Neural crest cell (in vitro differentiated cells): ENCODE measurements at regions not wholly inside any gene's neighbourhood (a gene's known extent, or its start where the extent isn't known, plus 50 kb on each side); places are given as distances from the start of the nearest gene placed in this dataset.
"Not testable (repeated sequence)": the region's sequence is repeated elsewhere in the genome, so short reads cannot be mapped to it uniquely, and the experiment has no call there.

Experiments used
- DNase-seq: peaks from one replicate; pipeline ENCODE4 v3.0.0; 2021; ENCODE audit warnings: low read depth, mixed read lengths, low spot score
- H3K27ac Mint-ChIP-seq: one replicate; pipeline ENCODE4 v1.8.0; 2021; ENCODE audit warnings: mild to moderate bottlenecking, mixed read lengths; ENCODE audit not compliant: unreplicated experiment
- H3K27me3 Mint-ChIP-seq: 2 replicates; pipeline ENCODE4 v1.8.0; 2021; ENCODE audit warnings: low read depth, mild to moderate bottlenecking, mixed read lengths
- H3K36me3 Mint-ChIP-seq: 2 replicates; pipeline ENCODE4 v1.8.0; 2021; ENCODE audit warnings: low read depth, mild to moderate bottlenecking, mixed read lengths
- H3K4me1 Mint-ChIP-seq: 2 replicates; pipeline ENCODE4 v1.8.0; 2021; ENCODE audit warnings: mixed read lengths
- H3K4me3 Mint-ChIP-seq: one replicate; pipeline ENCODE4 v1.8.0; 2021; ENCODE audit warnings: mild to moderate bottlenecking, mixed read lengths
- H3K9me3 Mint-ChIP-seq: 2 replicates; pipeline ENCODE4 v1.8.0; 2021; ENCODE audit warnings: mixed read lengths
- TF ChIP-seq, protein P1 (sequence below): fragments of 200-600 bp; sonication (generic); conservative IDR thresholded peaks from 2 replicates; pipeline ENCODE4 v1.5.0; 2021; ENCODE audit warnings: antibody characterized with exemption, mild to moderate bottlenecking

DNA sequence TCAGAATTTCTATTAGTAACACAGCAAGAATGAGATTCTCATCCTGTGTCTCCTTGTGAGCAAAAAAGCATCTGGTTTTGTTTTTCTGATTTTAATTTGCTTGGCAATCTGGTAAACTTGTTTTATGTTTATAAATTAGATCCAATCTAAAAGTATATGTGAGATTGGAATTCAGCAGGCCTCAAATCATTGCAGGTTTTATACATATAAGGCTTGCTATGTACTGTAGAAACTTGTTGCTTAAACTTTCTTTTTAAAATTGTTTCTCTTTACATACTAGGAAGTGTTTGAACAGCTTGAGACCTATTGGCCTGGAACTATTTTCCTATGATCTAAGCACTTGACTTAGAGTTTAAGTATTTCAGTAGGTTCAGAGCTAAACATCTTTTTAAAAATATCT, 1037.8 kb downstream of the NR2F1-AS1 start:
- Mint-ChIP-seq H3K27ac (no peak overlapping the region), H3K9me3 (no peaks in the 10 kb centered on the region), H3K4me3 (no peak overlapping the region)

DNA sequence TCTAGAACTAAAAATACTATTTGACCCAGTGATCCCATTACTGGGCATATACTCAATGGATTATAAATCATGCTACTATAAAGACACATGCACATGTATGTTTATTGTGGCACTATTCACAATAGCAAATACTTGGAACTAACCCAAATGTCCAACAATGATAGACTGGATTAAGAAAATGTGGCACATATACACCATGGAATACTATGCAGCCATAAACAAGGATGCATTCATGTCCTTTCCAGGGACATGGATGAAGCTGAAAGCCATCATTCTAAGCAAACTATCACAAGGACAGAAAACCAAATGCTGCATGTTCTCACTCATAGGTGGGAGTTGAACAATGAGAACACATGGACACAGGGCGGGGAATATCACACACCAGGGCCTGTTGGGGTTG, 1039.0 kb downstream of the NR2F1-AS1 start:
- not testable (repeated sequence) for H3K4me3 Mint-ChIP-seq

More for the DNA sequence above, 1037.8 kb downstream of the NR2F1-AS1 start:
- TF ChIP-seq, protein P1, sequence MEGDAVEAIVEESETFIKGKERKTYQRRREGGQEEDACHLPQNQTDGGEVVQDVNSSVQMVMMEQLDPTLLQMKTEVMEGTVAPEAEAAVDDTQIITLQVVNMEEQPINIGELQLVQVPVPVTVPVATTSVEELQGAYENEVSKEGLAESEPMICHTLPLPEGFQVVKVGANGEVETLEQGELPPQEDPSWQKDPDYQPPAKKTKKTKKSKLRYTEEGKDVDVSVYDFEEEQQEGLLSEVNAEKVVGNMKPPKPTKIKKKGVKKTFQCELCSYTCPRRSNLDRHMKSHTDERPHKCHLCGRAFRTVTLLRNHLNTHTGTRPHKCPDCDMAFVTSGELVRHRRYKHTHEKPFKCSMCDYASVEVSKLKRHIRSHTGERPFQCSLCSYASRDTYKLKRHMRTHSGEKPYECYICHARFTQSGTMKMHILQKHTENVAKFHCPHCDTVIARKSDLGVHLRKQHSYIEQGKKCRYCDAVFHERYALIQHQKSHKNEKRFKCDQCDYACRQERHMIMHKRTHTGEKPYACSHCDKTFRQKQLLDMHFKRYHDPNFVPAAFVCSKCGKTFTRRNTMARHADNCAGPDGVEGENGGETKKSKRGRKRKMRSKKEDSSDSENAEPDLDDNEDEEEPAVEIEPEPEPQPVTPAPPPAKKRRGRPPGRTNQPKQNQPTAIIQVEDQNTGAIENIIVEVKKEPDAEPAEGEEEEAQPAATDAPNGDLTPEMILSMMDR = no peak
- no peak for DNase-seq
- Mint-ChIP-seq H3K27me3 (no peaks in the 10 kb centered on the region), H3K4me1 (no peaks in the 10 kb centered on the region), H3K36me3 (no peaks in the 10 kb centered on the region)

DNA sequence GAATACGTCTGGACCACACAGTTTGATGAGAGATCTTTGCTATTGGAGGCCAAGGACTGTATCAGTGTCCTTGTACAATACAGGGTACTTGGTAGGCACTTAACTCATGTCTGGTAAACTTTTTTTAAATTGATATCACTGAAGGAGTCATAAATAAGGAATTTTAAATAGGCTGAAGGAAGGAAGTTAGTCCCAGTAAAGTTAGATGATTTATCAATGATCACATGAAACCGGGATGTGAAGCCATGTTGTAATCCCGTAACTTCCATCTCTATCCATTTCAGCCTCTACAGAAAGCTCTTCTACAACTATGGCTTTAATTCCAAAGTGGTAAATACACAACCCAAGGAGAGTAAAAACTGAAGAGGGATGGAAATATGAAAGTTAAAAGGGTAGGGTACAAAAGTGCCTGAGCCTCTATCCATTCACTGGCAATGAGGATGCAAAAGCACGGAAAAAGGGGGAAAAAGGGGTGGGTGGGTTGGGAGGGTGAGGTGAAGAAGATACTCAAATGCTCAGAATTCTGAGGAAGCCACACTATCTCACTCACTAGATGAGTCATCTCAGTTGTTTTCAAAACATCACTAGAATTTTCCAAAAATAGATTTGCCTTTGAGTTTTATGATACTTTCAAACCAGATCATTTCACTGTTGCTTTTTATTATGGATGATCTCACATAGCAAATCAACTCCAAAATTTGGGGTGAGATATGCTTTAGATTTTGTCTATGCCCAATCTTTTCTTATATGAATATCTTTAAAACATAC, 1053.5 kb downstream of the NR2F1-AS1 start:
- DNase-seq = no peak
- no peaks in the 10 kb centered on the region for H3K4me1 Mint-ChIP-seq

More for the DNA sequence above, 1039.0 kb downstream of the NR2F1-AS1 start:
- not testable (repeated sequence) for DNase-seq, H3K36me3 Mint-ChIP-seq, H3K9me3 Mint-ChIP-seq, H3K27me3 Mint-ChIP-seq, H3K4me1 Mint-ChIP-seq, H3K27ac Mint-ChIP-seq

DNA sequence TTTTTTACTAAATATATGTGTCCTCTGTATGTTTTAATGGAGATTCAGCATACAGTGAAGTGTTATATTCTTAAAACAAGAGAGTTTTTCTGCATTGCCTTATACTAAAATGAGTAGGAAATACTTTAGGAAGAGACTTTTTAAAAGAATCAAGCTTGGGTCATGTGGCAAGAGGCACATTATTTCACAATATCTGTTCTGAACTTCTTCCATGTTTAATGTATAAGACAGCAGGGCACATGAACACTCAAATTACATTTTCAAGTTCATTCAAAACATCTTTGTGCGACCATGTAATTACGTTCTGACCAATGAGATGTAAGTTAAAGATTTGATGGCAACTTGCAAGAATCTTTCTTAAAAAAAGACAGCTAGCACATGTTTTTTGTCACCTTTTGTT, 1055.9 kb downstream of the NR2F1-AS1 start:
- Mint-ChIP-seq H3K27ac (no peak overlapping the region), H3K9me3 (peaks cover 2% of the 10 kb centered on the region), H3K36me3 (peaks cover 3% of the 10 kb centered on the region), H3K4me3 (no peak overlapping the region), H3K4me1 (no peaks in the 10 kb centered on the region), H3K27me3 (no peaks in the 10 kb centered on the region)
- DNase-seq = no peak
- TF ChIP-seq, protein P1 = no peak

More for the DNA sequence above, 1053.5 kb downstream of the NR2F1-AS1 start:
- Mint-ChIP-seq H3K4me3 (no peak overlapping the region), H3K27me3 (no peaks in the 10 kb centered on the region), H3K9me3 (peaks cover 2% of the 10 kb centered on the region), H3K36me3 (no peaks in the 10 kb centered on the region), H3K27ac (no peak overlapping the region)
- TF ChIP-seq, protein P1 = no peak

DNA sequence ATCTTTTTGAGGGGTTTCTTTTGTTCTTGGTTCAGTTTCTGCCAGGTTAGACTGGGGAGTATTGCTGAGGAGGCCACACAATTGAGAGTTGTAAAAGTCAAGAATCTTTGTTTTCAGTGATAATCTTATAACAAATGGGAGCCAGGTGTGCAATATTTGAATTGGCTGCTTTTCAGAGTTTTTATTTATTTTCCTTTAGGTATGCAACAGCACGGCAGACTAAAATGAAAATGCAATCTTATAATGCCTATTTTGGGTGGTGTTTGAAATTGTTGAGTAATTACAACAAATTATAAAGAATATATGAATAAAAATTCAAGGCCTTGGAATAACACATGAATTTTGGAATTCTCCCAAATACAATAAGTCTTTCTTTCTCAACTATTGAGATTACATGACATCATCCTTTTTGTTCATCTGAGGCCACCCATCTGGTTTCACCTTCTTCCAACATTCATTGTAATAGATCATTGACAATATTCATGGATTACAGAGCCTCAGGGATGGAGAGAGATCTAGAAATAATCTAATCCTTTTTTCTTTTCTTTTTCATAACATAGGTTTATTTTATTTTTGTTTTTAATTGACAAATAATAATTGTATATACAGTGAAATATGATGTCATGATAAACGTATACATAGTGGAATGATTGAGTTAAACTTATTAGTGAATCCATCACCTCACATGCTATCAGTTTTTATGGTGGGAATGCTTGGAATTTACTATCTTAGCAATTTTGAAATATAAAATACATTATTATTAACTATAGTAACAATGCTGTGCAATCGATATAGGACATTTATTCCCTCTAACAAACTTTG, 1061.0 kb downstream of the NR2F1-AS1 start:
- TF ChIP-seq, protein P1 = no peak

More for the DNA sequence above, 1061.0 kb downstream of the NR2F1-AS1 start:
- Mint-ChIP-seq H3K4me1 (peaks cover 7% of the 10 kb centered on the region), H3K4me3 (no peak overlapping the region), H3K9me3 (peaks cover 11% of the 10 kb centered on the region), H3K27ac (no peak overlapping the region), H3K36me3 (peaks cover 3% of the 10 kb centered on the region), H3K27me3 (no peaks in the 10 kb centered on the region)
- no peak for DNase-seq
